SU-DHL-6 (cell line): ENCODE measurements at regions not wholly inside any gene's neighbourhood (a gene's known extent, or its start where the extent isn't known, plus 50 kb on each side); places are given as distances from the start of the nearest gene placed in this dataset.

ENCODE experiments used
- H2AFZ ChIP-seq: fragments of 200-600 bp; sonication (generic); 2 replicates; pipeline ENCODE4 v1.6.1; 2014; ENCODE audit warnings: low read depth, mild to moderate bottlenecking, moderate library complexity, mixed read lengths, antibody characterized with exemption, low read length; ENCODE audit not compliant: severe bottlenecking
- H3F3A ChIP-seq: fragments of 200-600 bp; shearing (Covaris generic); 2 replicates; pipeline ENCODE4 v1.6.0; 2016; ENCODE audit warnings: antibody characterized with exemption, mild to moderate bottlenecking; ENCODE audit not compliant: insufficient read depth
- H3K27ac ChIP-seq: fragments of 200-600 bp; sonication (generic); 2 replicates; pipeline ENCODE4 v1.5.1; 2016; ENCODE audit warnings: low read depth, mild to moderate bottlenecking, low read length, moderate library complexity, mixed read lengths
- H3K27me3 ChIP-seq: fragments of 200-600 bp; sonication (generic), shearing (Covaris generic); 2 replicates; pipeline ENCODE4 v1.6.0; 2014; ENCODE audit warnings: mild to moderate bottlenecking, low read length
- H3K36me3 ChIP-seq: fragments of 200-600 bp; sonication (generic); 2 replicates; pipeline ENCODE4 v1.6.1; 2014; ENCODE audit warnings: mild to moderate bottlenecking, low read length, mixed read lengths
- H3K4me2 ChIP-seq: fragments of 300-600, 200-600 bp; shearing (Covaris generic), sonication (generic); 2 replicates; pipeline ENCODE4 v1.6.0; 2014; ENCODE audit warnings: low read length, low read depth, mild to moderate bottlenecking; ENCODE audit not compliant: poor library complexity, severe bottlenecking
- H3K4me3 ChIP-seq: fragments of 200-600 bp; sonication (generic); 2 replicates; pipeline ENCODE4 v1.5.1; 2014; ENCODE audit warnings: antibody characterized with exemption, low read length, mild to moderate bottlenecking, mixed read lengths; ENCODE audit not compliant: insufficient read depth, poor library complexity, severe bottlenecking
- H3K79me2 ChIP-seq: fragments of 200-600 bp; sonication (generic); 2 replicates; pipeline ENCODE4 v1.6.1; 2014; ENCODE audit warnings: mild to moderate bottlenecking, low read length, moderate library complexity; ENCODE audit not compliant: insufficient read depth
- H3K9ac ChIP-seq: fragments of 200-600 bp; sonication (generic); 2 replicates; pipeline ENCODE4 v1.7.0; 2014; ENCODE audit warnings: mild to moderate bottlenecking, low read length
- H3K9me2 ChIP-seq: fragments of 200-600 bp; sonication (generic); replicated peaks from 2 replicates; pipeline ENCODE4 v1.6.1; 2014; ENCODE audit warnings: low read length; ENCODE audit not compliant: insufficient read depth
- H3K9me3 ChIP-seq: fragments of 200-600 bp; sonication (generic); 2 replicates; pipeline ENCODE4 v1.6.1; 2014; ENCODE audit warnings: low read length, mixed read lengths; ENCODE audit not compliant: insufficient read depth
- H4K20me1 ChIP-seq: fragments of 200-600 bp; sonication (generic); 2 replicates; pipeline ENCODE4 v1.6.1; 2014; ENCODE audit warnings: low read depth, mild to moderate bottlenecking, antibody characterized with exemption, low read length, moderate library complexity, mixed read lengths
- EZH2phosphoT487 ChIP-seq: fragments of 200-600 bp; sonication (generic), shearing (Covaris generic); conservative IDR thresholded peaks from 2 replicates; pipeline ENCODE4 v1.6.1; 2018; ENCODE audit warnings: mild to moderate bottlenecking, antibody characterized with exemption, low read length, moderate library complexity, mixed read lengths
- TF ChIP-seq, protein P1 (sequence below): fragments of 200-600 bp; sonication (generic); IDR thresholded peaks from one replicate; pipeline ENCODE4 v1.5.1; 2017; ENCODE audit warnings: antibody characterized with exemption, mild to moderate bottlenecking, low read length, moderate library complexity; ENCODE audit not compliant: insufficient read depth, poor library complexity, severe bottlenecking

DNA sequence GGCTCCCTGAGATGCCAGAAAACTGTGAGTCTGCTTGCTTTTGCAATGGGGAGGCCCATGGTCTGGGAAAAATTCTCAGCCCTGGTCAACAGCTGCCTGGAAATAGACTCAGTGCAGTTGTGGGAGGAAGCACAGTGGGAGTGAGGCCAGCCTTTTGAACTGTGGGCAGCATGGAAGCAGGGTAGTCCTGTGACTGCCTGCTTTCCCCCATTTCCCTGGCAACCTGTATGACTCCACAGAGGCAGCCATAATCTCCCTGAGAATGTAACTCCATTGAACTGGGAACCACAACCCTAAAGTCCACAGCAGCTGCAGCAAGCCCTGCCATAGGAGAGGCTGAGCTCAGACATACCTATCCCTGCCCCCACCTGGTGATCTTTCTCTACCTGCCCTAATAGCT lies 494.6 kb upstream of the FAT3 start:
- no peaks in the 10 kb centered on the region for H3K27me3 ChIP-seq
- no peak overlapping the region for H2AFZ ChIP-seq
- no peaks in the 10 kb centered on the region for H3K36me3 ChIP-seq
- no peak overlapping the region for H3K9ac ChIP-seq
- H3K9me2 ChIP-seq, result no peaks in the 10 kb centered on the region
- H3K4me3 ChIP-seq, result no peak overlapping the region
- no peak for TF ChIP-seq EZH2phosphoT487
- TF ChIP-seq, protein P1, sequence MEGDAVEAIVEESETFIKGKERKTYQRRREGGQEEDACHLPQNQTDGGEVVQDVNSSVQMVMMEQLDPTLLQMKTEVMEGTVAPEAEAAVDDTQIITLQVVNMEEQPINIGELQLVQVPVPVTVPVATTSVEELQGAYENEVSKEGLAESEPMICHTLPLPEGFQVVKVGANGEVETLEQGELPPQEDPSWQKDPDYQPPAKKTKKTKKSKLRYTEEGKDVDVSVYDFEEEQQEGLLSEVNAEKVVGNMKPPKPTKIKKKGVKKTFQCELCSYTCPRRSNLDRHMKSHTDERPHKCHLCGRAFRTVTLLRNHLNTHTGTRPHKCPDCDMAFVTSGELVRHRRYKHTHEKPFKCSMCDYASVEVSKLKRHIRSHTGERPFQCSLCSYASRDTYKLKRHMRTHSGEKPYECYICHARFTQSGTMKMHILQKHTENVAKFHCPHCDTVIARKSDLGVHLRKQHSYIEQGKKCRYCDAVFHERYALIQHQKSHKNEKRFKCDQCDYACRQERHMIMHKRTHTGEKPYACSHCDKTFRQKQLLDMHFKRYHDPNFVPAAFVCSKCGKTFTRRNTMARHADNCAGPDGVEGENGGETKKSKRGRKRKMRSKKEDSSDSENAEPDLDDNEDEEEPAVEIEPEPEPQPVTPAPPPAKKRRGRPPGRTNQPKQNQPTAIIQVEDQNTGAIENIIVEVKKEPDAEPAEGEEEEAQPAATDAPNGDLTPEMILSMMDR, result no peak
- H3K27ac ChIP-seq, result no peak overlapping the region
- H3K9me3 ChIP-seq, result no peaks in the 10 kb centered on the region
- H3K79me2 ChIP-seq, result no peaks in the 10 kb centered on the region
- H3F3A ChIP-seq, result no peaks in the 10 kb centered on the region
- no peaks in the 10 kb centered on the region for H4K20me1 ChIP-seq
- H3K4me2 ChIP-seq, result no peak overlapping the region

DNA sequence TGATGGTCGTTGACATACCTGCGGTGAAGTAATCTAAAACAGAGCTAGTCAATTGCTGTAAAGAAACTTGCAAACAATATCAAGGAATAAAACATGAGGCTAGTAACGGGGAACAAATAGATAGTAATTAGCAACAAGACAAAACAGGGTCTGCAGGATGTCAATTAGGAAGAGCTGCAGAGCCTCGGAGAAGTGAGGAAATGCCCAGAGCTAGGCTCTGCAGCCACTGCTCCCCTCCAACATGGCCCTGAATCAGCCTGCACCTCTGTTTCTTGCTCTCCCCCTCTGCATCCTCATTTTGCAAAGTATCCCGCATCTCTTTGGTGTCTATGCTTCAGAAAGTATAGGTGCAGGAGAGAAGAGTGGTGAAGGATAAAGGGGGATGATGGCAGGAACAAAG lies 507.4 kb upstream of the FAT3 start:
- no peak overlapping the region for H2AFZ ChIP-seq
- no peaks in the 10 kb centered on the region for H3F3A ChIP-seq
- no peak overlapping the region for H3K27ac ChIP-seq
- no peaks in the 10 kb centered on the region for H4K20me1 ChIP-seq
- no peaks in the 10 kb centered on the region for H3K36me3 ChIP-seq
- no peak overlapping the region for H3K4me2 ChIP-seq
- H3K4me3 ChIP-seq, result no peak overlapping the region
- H3K9me2 ChIP-seq, result no peaks in the 10 kb centered on the region
- H3K79me2 ChIP-seq, result no peaks in the 10 kb centered on the region
- no peaks in the 10 kb centered on the region for H3K27me3 ChIP-seq
- H3K9ac ChIP-seq, result no peak overlapping the region
- no peak for TF ChIP-seq EZH2phosphoT487
- TF ChIP-seq, protein P1, result no peak
- no peaks in the 10 kb centered on the region for H3K9me3 ChIP-seq

DNA sequence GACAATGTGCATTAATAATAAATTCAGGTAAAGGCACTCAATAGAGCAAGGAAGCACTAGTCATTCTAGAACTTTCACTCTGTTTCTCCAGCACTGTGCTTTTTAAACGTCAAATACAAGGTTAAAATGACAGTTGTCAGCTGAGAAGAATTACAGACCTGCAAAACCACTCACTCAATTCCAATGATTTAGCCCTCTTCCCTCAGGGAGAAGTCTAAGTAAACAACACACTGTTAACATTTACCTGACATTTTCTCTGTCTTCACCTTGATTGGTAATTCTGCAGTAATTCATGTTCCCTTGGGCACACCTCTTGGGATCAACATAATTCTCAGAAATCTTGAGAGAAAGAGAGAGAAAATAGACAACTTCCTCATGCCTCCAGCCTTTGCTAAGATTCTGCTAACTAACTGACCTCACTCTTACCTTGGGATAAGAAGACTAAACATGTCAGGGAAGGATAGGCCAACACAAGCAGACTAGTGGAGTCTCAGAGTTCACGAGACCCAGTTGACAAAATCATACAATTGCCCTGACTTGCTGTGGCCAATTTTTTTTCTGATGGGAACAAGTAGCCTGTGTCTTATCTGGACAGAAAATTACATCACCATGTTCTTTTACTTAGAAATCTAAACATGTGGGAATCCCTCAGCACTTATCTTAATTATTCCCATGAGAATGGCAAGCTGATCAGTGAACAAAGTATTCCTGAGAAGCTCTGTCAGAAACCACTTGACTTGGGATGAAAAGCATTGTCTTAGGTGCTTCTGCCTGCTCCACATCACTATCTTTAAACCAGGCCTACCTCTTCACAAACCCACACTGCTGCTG lies 516.8 kb upstream of the FAT3 start:
- Histone ChIP-seq H3K9ac (no peak overlapping the region), H3K4me2 (no peak overlapping the region), H3K79me2 (no peaks in the 10 kb centered on the region), H3K27ac (no peak overlapping the region), H4K20me1 (no peaks in the 10 kb centered on the region), H3K36me3 (no peaks in the 10 kb centered on the region), H3K9me2 (no peaks in the 10 kb centered on the region), H3K4me3 (no peak overlapping the region), H3K9me3 (no peaks in the 10 kb centered on the region), H3F3A (no peaks in the 10 kb centered on the region), H2AFZ (no peak overlapping the region), H3K27me3 (no peaks in the 10 kb centered on the region)
- TF ChIP-seq EZH2phosphoT487, result no peak
- TF ChIP-seq, protein P1, result no peak
